Superior temporal gyrus (tissue), 1 donor: ENCODE measurements at regions not wholly inside any gene's neighbourhood (a gene's known extent, or its start where the extent isn't known, plus 50 kb on each side); places are given as distances from the start of the nearest gene placed in this dataset.

ENCODE experiments used
- DNase-seq: peaks from one replicate; pipeline ENCODE4 v3.0.0-alpha.2; 2016; ENCODE audit errors: extremely low spot score

GRCh38 chr12:5195691-5196090 lies 152.0 kb downstream of the KCNA5 start:
- no peak for DNase-seq

GRCh38 chr12:5197131-5197530 lies 153.5 kb downstream of the KCNA5 start:
- no peak for DNase-seq

GRCh38 chr12:5197656-5198055 lies 154.0 kb downstream of the KCNA5 start:
- DNase-seq = no peak

GRCh38 chr12:5200278-5201087 lies 156.8 kb downstream of the KCNA5 start:
- no peak for DNase-seq

- DNase-seq = no peak
These were observed 158.0 kb downstream of the KCNA5 start for GRCh38 chr12:5201554-5202218.

- no peak for DNase-seq
These were observed 159.6 kb downstream of the KCNA5 start for GRCh38 chr12:5203274-5203673.

GRCh38 chr12:5203720-5204119 lies 160.0 kb downstream of the KCNA5 start:
- no peak for DNase-seq

- no peak for DNase-seq
These were observed 160.6 kb downstream of the KCNA5 start for GRCh38 chr12:5204271-5204670.

- DNase-seq = no peak
These were observed 161.2 kb downstream of the KCNA5 start for GRCh38 chr12:5204831-5205230.

GRCh38 chr12:5206401-5207175 lies 162.9 kb downstream of the KCNA5 start:
- DNase-seq = no peak

- no peak for DNase-seq
These were observed 166.7 kb downstream of the KCNA5 start for GRCh38 chr12:5210179-5210922.

- DNase-seq = no peak
These were observed 167.2 kb downstream of the KCNA5 start for GRCh38 chr12:5210923-5211290.

- DNase-seq = no peak
These were observed 169.7 kb downstream of the KCNA5 start for GRCh38 chr12:5213336-5213735.

GRCh38 chr12:5213990-5214389 lies 170.3 kb downstream of the KCNA5 start:
- no peak for DNase-seq

GRCh38 chr12:5217936-5218335 lies 174.3 kb downstream of the KCNA5 start:
- no peak for DNase-seq

GRCh38 chr12:5220099-5220498 lies 176.4 kb downstream of the KCNA5 start:
- no peak for DNase-seq

- DNase-seq = no peak
These were observed 177.2 kb downstream of the KCNA5 start for GRCh38 chr12:5220835-5221234.

- no peak for DNase-seq
These were observed 178.4 kb downstream of the KCNA5 start for GRCh38 chr12:5222011-5222461.

GRCh38 chr12:5222729-5223128 lies 179.1 kb downstream of the KCNA5 start:
- no peak for DNase-seq

GRCh38 chr12:5223881-5224280 lies 180.2 kb downstream of the KCNA5 start:
- DNase-seq = no peak

- no peak for DNase-seq
These were observed 182.9 kb downstream of the KCNA5 start for GRCh38 chr12:5226581-5226980.
